H7 (cell line): ENCODE measurements at regions not wholly inside any gene's neighbourhood (a gene's known extent, or its start where the extent isn't known, plus 50 kb on each side); places are given as distances from the start of the nearest gene placed in this dataset.
"Not testable (repeated sequence)": the region's sequence is repeated elsewhere in the genome, so short reads cannot be mapped to it uniquely, and the experiment has no call there.

Source experiments
- DNase-seq: peaks from one replicate; pipeline ENCODE4 v3.0.0; 2012
- H3K27me3 ChIP-seq: 2 replicates; pipeline ENCODE4 v1.6.0; 2011; ENCODE audit warnings: mild to moderate bottlenecking, low read length; ENCODE audit not compliant: control insufficient read depth, insufficient read depth
- H3K36me3 ChIP-seq: replicated peaks from 2 replicates; pipeline ENCODE4 v1.5.1; 2011; ENCODE audit warnings: low read length; ENCODE audit not compliant: control insufficient read depth, insufficient read depth
- H3K4me3 ChIP-seq: 2 replicates; pipeline ENCODE4 v1.5.1; 2011; ENCODE audit warnings: low read depth, mild to moderate bottlenecking, control low read depth, low read length, moderate library complexity; ENCODE audit not compliant: insufficient read depth

DNA sequence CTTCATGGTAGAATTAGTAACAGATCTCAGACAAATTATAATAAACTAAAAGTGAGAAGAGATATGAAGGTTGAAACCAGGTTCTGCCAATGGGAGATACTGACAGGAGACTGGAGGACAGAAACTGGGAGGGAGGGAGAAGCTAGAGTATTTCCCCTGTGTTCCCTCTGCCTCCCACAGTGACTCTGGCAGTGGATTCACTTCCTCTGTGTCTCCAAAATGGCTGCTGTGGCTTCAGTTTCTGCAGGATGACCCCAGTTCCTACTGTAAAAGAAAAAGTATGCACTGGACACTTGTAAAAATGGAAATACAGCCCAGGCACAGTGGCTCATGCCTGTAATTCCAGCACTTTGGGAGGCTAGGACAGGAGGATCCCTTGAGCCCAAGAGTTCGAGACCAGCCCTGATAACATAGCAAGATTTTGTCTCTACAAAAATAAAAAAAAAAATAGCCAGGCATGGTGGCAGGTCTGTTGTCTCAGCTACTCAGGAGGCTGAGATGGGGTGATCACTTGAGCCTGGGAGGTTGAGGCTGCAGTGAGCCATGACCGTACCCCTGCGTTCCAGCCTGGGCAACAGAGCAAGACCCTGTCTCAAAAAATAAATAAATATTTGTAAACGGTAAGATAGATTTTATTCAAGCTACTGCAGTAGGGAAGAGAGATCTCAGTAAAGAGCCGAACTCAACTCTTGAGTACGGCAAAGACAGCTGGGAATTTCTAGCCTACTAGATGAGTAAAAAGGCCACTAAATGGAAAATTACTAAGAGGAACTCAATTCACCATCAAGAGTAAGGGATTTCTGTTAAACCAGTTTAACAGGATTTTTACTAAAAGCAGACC lies 156.6 kb upstream of the TRIM24 start:
- H3K4me3 ChIP-seq, result no peak overlapping the region
- no peaks in the 10 kb centered on the region for H3K27me3 ChIP-seq
- no peaks in the 10 kb centered on the region for H3K36me3 ChIP-seq
- DNase-seq, result no peak

DNA sequence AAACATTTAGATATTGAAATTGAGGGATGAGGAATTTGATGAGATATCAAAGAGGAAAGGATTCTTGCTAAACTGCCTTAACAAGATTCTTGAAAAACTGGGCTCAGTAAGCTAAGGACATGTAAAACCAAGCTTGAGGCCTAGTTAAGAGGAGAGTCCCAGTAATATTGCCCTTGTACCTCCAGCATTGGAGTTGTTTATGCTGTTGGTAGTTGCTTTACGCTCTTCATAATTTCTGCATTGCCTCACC lies 156.1 kb upstream of the TRIM24 start:
- Histone ChIP-seq H3K27me3 (no peaks in the 10 kb centered on the region), H3K4me3 (no peak overlapping the region), H3K36me3 (no peaks in the 10 kb centered on the region)
- no peak for DNase-seq

DNA sequence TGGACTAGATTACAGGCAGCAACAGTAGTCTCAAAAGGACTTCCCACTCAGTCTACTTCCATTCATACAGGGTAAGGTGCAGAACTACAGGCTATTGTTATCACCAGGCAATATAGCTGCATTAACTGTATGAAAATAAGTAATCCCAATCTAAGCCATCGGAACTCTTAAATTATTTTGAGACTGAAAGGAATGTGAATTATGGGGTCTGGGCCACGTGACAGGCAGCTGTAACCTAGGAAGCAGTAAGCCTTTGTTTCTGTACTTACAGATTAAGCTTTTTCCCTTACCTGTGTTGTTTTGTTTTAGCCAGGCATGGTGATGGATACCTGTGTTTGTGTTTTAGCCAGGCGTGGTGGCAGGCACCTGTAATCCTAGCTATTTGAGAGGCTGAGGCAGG lies 152.4 kb upstream of the TRIM24 start:
- H3K36me3 ChIP-seq, result no peaks in the 10 kb centered on the region
- H3K27me3 ChIP-seq, result no peaks in the 10 kb centered on the region
- DNase-seq, result no peak
- no peak overlapping the region for H3K4me3 ChIP-seq

DNA sequence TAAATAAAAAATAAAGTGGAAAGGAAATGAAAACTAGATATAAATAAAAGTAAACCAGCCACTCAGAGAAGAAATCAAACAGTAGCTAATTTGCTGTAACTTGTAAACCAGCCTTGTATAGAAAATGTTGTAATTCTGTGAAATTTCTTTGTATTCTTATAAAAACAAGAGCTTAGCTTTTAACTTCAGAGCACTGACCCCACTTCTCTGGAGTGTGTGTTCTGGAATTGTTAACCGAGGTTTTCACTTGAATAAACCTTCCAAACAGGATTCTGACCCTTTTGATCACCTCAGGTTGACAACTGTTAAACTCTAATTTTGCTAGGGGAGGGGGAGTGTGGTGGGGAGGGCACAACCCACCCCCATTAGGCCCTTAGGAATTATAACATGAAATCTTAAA lies 151.9 kb upstream of the TRIM24 start:
- no peaks in the 10 kb centered on the region for H3K36me3 ChIP-seq
- no peaks in the 10 kb centered on the region for H3K27me3 ChIP-seq
- no peak overlapping the region for H3K4me3 ChIP-seq
- no peak for DNase-seq

DNA sequence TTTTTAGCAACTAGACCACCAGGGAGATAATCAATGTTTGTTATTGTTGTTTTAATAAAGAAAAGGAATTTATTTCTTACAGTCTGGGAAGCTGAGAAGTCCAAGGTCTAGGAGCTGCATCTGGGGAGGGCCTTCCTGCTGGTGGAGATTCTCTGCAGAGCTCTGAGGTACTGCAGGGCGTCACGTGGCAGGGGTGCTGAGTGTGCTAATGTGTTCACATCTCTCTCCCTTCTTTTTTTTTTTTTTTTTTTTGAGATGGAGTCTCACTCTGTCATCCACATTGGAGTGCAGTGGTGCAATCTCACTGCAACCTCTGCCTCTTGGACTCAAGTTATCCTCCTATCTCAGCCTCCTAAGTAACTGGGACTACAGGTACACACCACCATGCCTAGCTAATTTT lies 150.9 kb upstream of the TRIM24 start:
- Histone ChIP-seq H3K36me3 (no peaks in the 10 kb centered on the region), H3K4me3 (no peak overlapping the region), H3K27me3 (no peaks in the 10 kb centered on the region)
- no peak for DNase-seq

DNA sequence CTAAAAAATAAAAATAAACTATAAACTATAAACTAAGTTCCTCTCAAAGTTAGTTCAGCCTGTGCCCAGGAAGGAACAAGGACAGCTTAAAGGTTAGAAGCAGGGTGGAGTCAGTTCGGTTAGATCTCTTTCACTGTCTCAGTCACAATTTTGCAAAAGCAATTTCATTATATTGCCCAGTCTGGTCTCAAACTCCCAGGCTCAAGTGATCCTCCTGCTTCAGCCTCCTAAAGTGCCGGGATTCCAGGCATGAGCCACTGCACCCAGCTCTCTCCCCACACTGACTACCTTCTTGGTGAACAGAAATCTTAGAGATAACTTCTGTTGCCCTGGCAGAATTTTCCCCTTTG lies 146.3 kb upstream of the TRIM24 start:
- H3K4me3 ChIP-seq, result no peak overlapping the region
- no peak for DNase-seq
- H3K36me3 ChIP-seq, result no peaks in the 10 kb centered on the region
- no peaks in the 10 kb centered on the region for H3K27me3 ChIP-seq

DNA sequence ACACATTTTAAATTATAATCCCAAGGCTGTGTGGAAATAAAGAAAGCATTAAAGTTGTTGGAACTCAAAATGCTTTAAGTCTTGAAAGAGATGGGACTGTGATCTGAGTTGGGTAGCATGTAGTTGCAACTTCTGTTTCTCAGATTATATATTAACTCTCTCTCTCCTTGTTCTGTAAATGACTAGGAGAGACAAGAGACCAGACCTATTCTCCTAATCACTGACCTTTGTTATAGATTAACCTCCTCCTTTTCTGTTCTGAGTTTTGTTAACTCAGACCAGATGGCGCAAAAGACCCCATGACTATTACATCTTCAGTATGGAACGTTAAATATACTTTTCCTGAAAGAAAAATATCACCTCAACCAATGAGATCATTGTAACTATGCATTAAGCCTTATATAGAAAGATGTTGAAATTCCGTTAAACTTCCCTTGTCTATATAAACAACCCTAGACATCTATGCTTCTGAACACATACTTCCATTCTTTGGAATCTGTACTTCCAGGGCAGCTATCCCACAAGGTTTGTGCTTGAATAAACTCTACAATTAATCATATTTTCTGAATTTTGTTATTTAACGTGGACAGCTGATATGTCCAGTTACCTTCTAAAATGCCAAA lies 143.5 kb upstream of the TRIM24 start:
- Histone ChIP-seq H3K4me3 (no peak overlapping the region), H3K36me3 (no peaks in the 10 kb centered on the region), H3K27me3 (no peaks in the 10 kb centered on the region)
- DNase-seq, result no peak

DNA sequence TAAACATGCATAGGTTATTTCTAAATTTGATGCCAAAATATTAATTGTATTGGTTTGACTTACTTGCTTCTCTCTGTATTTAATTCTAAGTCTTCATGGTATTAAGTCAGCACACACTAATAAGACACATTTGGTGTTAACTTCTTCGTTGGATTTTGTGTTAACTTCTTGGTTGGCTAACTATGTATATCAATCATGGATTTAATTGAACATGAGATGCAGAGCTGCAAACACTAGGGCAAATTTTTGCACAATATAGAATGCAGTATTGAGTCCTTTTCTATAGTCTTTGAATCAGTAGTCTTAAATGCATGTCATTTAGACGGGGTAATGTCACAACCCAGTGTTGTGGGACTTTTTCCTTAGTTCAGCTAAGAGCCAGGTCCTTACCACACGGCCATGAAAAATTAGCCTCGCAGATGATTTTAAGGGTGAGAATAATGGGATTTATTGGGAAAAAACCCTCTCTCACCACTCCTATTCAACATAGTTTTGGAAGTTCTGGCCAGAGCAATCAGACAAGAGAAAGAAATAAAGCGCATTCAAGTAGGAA lies 142.9 kb upstream of the TRIM24 start:
- no peak for DNase-seq
- H3K36me3 ChIP-seq, result no peaks in the 10 kb centered on the region
- no peaks in the 10 kb centered on the region for H3K27me3 ChIP-seq
- no peak overlapping the region for H3K4me3 ChIP-seq

DNA sequence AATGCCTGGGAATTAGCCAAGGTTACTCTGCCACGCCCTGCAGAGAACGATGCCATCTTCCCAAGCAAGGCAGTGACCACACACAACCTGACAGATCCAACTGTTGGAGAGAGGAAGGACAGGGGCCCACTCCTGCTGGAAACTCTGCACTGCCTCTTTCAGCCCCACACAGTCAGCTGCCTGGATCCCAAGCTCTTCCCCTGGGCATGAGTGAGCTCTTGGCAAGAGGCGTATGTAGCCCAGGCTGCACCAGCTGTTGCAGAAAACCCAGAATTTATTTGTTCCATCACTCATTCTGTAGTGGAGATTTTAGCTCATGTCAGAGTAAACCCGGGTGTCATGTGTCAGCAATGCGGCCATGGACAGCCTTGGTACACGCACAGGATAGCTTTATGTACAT lies 135.1 kb upstream of the TRIM24 start:
- no peaks in the 10 kb centered on the region for H3K27me3 ChIP-seq
- H3K4me3 ChIP-seq, result no peak overlapping the region
- H3K36me3 ChIP-seq, result no peaks in the 10 kb centered on the region
- DNase-seq, result no peak

DNA sequence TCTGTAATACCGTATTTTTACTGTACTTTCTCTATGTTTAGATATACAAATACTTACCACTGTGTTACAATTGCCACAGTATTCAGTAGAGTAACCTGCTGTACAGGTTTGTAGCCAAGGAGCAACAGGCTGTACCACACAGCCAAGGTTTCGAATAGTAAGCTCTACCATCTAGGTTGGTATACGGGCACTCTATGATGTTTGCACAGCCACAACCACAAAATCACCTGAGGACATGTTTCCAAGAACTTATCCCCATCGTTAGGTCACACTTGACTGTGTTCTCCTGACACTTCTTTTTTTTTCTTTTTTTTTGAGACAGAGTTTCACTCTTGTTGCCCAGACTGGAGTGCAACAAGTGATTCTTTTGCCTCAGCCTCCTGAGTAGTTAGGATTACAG lies 134.6 kb upstream of the TRIM24 start:
- Histone ChIP-seq H3K4me3 (no peak overlapping the region), H3K27me3 (no peaks in the 10 kb centered on the region), H3K36me3 (no peaks in the 10 kb centered on the region)
- no peak for DNase-seq

DNA sequence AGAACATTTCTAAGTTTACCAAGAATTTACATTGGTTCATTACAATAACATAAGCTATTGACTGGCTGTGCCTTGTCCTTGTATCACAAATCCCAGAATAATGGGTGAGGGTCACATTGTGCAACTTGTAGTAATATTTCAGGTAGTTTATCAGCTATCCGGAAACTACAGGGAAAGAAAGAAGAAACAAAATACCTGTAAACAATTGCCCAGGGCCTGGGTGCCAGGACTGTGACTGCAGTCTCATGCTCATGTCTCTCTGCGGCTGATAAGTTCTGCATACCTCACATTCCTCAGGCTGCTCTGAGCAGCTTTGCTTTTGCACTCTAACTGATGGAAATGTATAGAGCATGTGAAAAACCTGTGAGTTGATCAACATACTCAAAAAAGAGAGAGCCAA lies 131.8 kb upstream of the TRIM24 start:
- no peaks in the 10 kb centered on the region for H3K27me3 ChIP-seq
- DNase-seq, result no peak
- no peak overlapping the region for H3K4me3 ChIP-seq
- no peaks in the 10 kb centered on the region for H3K36me3 ChIP-seq

DNA sequence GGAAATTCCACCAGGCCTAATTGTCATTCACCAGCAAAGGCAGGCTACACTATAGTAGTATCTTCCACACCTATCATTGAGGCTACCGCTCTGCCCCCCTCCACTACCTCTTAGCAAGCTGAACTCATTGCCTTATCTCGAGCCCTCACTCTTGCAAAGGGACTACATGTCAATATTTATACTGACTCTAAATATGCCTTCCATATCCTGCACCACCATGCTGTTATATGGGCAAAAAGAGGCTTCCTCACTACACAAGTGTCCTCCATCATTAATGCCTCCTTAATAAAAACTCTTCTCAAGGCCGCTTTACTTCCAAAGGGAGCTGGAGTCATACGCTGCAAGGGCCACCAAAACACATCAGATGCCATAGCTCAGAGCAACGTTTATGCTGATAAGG lies 127.2 kb upstream of the TRIM24 start:
- H3K36me3 ChIP-seq, H3K4me3 ChIP-seq, H3K27me3 ChIP-seq, DNase-seq: not testable (repeated sequence)

DNA sequence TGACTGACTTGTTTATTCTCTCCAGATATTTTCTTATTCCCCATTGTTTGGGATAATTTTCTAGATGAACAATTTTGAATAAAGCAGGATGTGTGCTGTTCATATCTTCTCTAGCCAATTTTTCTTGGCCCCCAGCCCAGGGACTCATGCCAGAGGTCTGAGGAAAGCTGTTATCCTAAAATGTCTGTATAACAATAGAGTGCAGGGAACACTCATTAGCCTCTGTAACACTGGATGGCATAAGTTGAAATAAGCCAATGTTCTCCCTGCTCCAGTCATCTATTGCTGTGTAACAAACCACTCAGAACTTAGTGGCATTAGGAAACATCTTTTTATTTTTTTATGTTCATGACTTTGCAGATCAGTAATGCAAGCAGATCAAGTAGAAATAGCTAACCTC lies 121.7 kb upstream of the TRIM24 start:
- Histone ChIP-seq H3K4me3 (no peak overlapping the region), H3K36me3 (no peaks in the 10 kb centered on the region), H3K27me3 (no peaks in the 10 kb centered on the region)
- DNase-seq, result no peak

DNA sequence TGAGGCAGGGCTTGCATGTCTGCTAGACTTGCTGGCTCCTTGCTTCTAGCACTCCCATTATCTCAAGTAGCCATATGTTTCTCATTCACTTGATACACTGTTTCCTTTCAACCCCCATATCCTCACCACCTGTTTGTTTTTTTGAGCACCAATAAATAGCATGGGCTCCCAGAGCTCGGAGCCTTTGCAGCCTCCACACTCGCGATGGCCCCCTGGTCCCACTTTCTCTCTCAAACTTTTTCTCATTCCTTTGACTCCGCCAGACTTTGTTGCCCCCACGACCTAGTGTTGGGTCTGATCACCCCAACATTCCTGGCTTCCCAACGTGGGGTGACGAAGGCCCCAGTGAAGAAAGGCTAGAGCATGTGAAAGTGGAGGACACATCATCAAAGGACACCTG lies 120.8 kb upstream of the TRIM24 start:
- H3K36me3 ChIP-seq, DNase-seq, H3K27me3 ChIP-seq, H3K4me3 ChIP-seq: not testable (repeated sequence)

DNA sequence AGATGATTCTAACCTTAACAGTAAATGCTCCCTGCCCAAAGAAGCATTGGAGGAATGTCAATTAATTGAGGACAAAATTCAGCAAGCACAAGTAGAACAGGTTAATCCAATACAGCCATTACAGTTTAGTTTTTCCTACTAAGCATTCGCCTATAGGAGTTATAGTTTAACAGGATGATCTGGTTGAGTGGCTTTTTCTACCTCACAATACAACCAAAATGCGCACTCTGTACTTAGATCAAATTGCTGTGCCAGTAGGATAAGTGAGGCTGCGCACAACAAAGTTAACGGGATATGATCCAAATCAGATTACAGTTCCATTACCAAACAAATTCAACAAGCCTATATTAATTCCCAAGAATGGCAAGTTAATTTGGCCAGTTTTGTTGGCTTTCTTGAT lies 117.1 kb upstream of the TRIM24 start:
- DNase-seq, result no peak
- H3K36me3 ChIP-seq, result no peaks in the 10 kb centered on the region; the same call in 1 of the 2 replicates
- no peak overlapping the region for H3K4me3 ChIP-seq
- no peaks in the 10 kb centered on the region for H3K27me3 ChIP-seq
